Natural killer cell (primary cell): ENCODE measurements at regions not wholly inside any gene's neighbourhood (a gene's known extent, or its start where the extent isn't known, plus 50 kb on each side); places are given as distances from the start of the nearest gene placed in this dataset.

Source experiments
- ATAC-seq, 3 donors: fragments of 150-1000 bp in 2 of 3; fragments of 200-7000 bp in 1 of 3; cut with Tn5 transposase; 1 replicate in 1 of 3; 2 replicates in 2 of 3; pipeline ENCODE4 v1.10.0; 2021; ENCODE audit warnings: mild to moderate bottlenecking in 2 of 3, moderate library complexity in 2 of 3
- DNase-seq, 2 donors: peaks; one replicate each; pipeline versions ENCODE4 v3.0.0 to v3.0.0-alpha.2; 2013 to 2021; ENCODE audit warnings: mixed read lengths in 1 of 2
- H3K27ac ChIP-seq: one replicate; pipeline ENCODE4 v1.5.1; 2013; ENCODE audit warnings: mild to moderate bottlenecking, low read length
- H3K27me3 ChIP-seq: one replicate; pipeline ENCODE4 v1.6.1; 2013; ENCODE audit warnings: low read length; ENCODE audit not compliant: control insufficient read depth, insufficient read depth
- H3K36me3 ChIP-seq: one replicate; pipeline ENCODE4 v1.6.1; 2013; ENCODE audit warnings: low read length; ENCODE audit not compliant: control insufficient read depth, insufficient read depth
- H3K4me1 ChIP-seq: one replicate; pipeline ENCODE4 v1.6.1; 2013; ENCODE audit warnings: low read length; ENCODE audit not compliant: control insufficient read depth, insufficient read depth
- H3K4me3 ChIP-seq: one replicate; pipeline ENCODE4 v1.5.1; 2013; ENCODE audit warnings: low read length
- H3K9me3 ChIP-seq: one replicate; pipeline ENCODE4 v1.6.1; 2013; ENCODE audit warnings: low read length; ENCODE audit not compliant: control insufficient read depth, insufficient read depth
- H3K27ac Mint-ChIP-seq, 2 donors: one replicate each; pipeline ENCODE4 v1.8.0; 2022; ENCODE audit warnings: mild to moderate bottlenecking in 2 of 2, mixed read lengths in 2 of 2, moderate library complexity in 1 of 2
- H3K27me3 Mint-ChIP-seq, 2 donors: one replicate each; pipeline ENCODE4 v1.8.0; 2022; ENCODE audit warnings: low read depth in 2 of 2, mixed read lengths in 2 of 2
- H3K36me3 Mint-ChIP-seq: one replicate; pipeline ENCODE4 v1.8.0; 2022; ENCODE audit warnings: mixed read lengths
- H3K4me1 Mint-ChIP-seq, 2 donors: one replicate each; pipeline ENCODE4 v1.8.0; 2022; ENCODE audit warnings: mixed read lengths in 2 of 2
- H3K4me3 Mint-ChIP-seq: one replicate; pipeline ENCODE4 v1.8.0; 2022; ENCODE audit warnings: mild to moderate bottlenecking, moderate library complexity, mixed read lengths
- H3K9me3 Mint-ChIP-seq, 2 donors: one replicate each; pipeline ENCODE4 v1.8.0; 2022; ENCODE audit warnings: mixed read lengths in 2 of 2
- WGBS: methylation state at CpG from one replicate; pipeline ENCODE4 v1.1.7; 2013; ENCODE audit warnings: missing lambda C conversion rate; ENCODE audit not compliant: insufficient coverage; 5-methylcytosine and 5-hydroxymethylcytosine counted together
- intact Hi-C: fragments of 100-400 bp; cut with micrococcal nuclease; formaldehyde crosslinking; loops from one replicate; pipeline ENCODE4 v1.14.2; 2022
- TF ChIP-seq, protein P1 (sequence below): fragments of 200-600 bp; IDR thresholded peaks from one replicate; pipeline ENCODE4 v1.8.0; 2022; ENCODE audit warnings: antibody characterized with exemption

- peak in 1 of 2 donors; percentile 25 for DNase-seq
- no peaks in the 10 kb centered on the region for H3K9me3 Mint-ChIP-seq
- peak; percentile 68 to 90 (median 82) for ATAC-seq
- H3K36me3 Mint-ChIP-seq, result no peaks in the 10 kb centered on the region
- H3K4me3 Mint-ChIP-seq, result peak overlapping the region; percentile 72
- intact Hi-C loops, result loop anchor here (5.0 kb wide), 3 partner anchors 35 to 75 kb away; no protein-coding TSS in a partner anchor
- TF ChIP-seq, protein P1, sequence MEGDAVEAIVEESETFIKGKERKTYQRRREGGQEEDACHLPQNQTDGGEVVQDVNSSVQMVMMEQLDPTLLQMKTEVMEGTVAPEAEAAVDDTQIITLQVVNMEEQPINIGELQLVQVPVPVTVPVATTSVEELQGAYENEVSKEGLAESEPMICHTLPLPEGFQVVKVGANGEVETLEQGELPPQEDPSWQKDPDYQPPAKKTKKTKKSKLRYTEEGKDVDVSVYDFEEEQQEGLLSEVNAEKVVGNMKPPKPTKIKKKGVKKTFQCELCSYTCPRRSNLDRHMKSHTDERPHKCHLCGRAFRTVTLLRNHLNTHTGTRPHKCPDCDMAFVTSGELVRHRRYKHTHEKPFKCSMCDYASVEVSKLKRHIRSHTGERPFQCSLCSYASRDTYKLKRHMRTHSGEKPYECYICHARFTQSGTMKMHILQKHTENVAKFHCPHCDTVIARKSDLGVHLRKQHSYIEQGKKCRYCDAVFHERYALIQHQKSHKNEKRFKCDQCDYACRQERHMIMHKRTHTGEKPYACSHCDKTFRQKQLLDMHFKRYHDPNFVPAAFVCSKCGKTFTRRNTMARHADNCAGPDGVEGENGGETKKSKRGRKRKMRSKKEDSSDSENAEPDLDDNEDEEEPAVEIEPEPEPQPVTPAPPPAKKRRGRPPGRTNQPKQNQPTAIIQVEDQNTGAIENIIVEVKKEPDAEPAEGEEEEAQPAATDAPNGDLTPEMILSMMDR, result no peak
- H3K27ac Mint-ChIP-seq, result peak overlapping the region; percentile 84 to 90
- H3K4me1 Mint-ChIP-seq, result peaks cover 31 to 58% of the 10 kb centered on the region in 2 donors
- Histone ChIP-seq H3K36me3 (no peaks in the 10 kb centered on the region), H3K4me1 (no peaks in the 10 kb centered on the region), H3K9me3 (no peaks in the 10 kb centered on the region), H3K4me3 (no peak overlapping the region), H3K27ac (no peak overlapping the region), H3K27me3 (no peaks in the 10 kb centered on the region)
- 6% methylated on average over 3 of the region's 3 CpGs for WGBS
- H3K27me3 Mint-ChIP-seq, result no peaks in the 10 kb centered on the region
Measured at GRCh38 chr12:68497702-68498101, 113.0 kb upstream of the RAP1B start.

GRCh38 chr12:68498736-68499135, 112.0 kb upstream of the RAP1B start:
- intact Hi-C loops, result loop anchor here (5.0 kb wide), 3 partner anchors 36 to 76 kb away; no protein-coding TSS in a partner anchor
- DNase-seq (no peak), ATAC-seq (no peak)
- WGBS, result 98% methylated on average over 4 of the region's 4 CpGs
- Histone ChIP-seq H3K27me3 (no peaks in the 10 kb centered on the region), H3K27ac (no peak overlapping the region), H3K4me1 (no peaks in the 10 kb centered on the region), H3K36me3 (no peaks in the 10 kb centered on the region), H3K4me3 (no peak overlapping the region), H3K9me3 (no peaks in the 10 kb centered on the region)
- Mint-ChIP-seq H3K27ac (peak overlapping the region in 1 of 2 donors; percentile 48), H3K9me3 (no peaks in the 10 kb centered on the region), H3K36me3 (no peaks in the 10 kb centered on the region), H3K4me1 (peaks cover 25 to 56% of the 10 kb centered on the region in 2 donors), H3K27me3 (no peaks in the 10 kb centered on the region), H3K4me3 (no peak overlapping the region)
- TF ChIP-seq, protein P1, result no peak

GRCh38 chr12:68499616-68500015, 111.1 kb upstream of the RAP1B start:
- DNase-seq (no peak), ATAC-seq (no peak)
- TF ChIP-seq, protein P1, result no peak
- no peaks in the 10 kb centered on the region for H3K9me3 Mint-ChIP-seq
- Histone ChIP-seq H3K4me1 (no peaks in the 10 kb centered on the region), H3K36me3 (no peaks in the 10 kb centered on the region), H3K9me3 (no peaks in the 10 kb centered on the region), H3K4me3 (no peak overlapping the region), H3K27ac (no peak overlapping the region), H3K27me3 (no peaks in the 10 kb centered on the region)
- H3K4me3 Mint-ChIP-seq, result no peak overlapping the region
- intact Hi-C loops, result loop anchor here (5.0 kb wide), 3 partner anchors 37 to 77 kb away; no protein-coding TSS in a partner anchor
- WGBS, result 88% methylated on average over 1 of the region's 1 CpG
- peaks cover 25 to 47% of the 10 kb centered on the region in 2 donors for H3K4me1 Mint-ChIP-seq
- no peaks in the 10 kb centered on the region for H3K36me3 Mint-ChIP-seq
- no peak overlapping the region for H3K27ac Mint-ChIP-seq
- no peaks in the 10 kb centered on the region for H3K27me3 Mint-ChIP-seq

DNA sequence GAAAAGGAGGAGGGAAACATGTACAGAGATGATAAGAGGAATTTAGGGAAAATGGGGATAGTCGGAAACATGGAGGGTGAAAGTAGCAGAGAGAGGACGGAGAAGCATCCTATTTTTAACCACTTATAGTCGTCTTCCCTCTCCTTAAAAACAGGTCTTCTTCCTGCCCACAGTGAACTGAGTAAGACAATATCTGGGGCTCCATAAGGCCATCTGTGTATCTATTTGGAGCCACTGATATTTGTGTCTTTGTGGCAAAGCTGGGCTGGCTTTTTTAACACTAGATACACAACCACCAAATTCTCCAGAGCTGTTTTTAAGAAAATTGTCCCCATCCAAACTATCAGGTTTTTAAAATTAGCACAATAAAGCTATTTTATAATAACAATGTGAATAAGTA, 109.5 kb upstream of the RAP1B start:
- 80% methylated on average over 1 of the region's 3 CpGs for WGBS
- no peaks in the 10 kb centered on the region for H3K36me3 ChIP-seq
- DNase-seq (no peak), ATAC-seq (no peak)
- Mint-ChIP-seq H3K36me3 (no peaks in the 10 kb centered on the region), H3K27ac (no peak overlapping the region), H3K27me3 (no peaks in the 10 kb centered on the region), H3K4me1 (peaks cover 24 to 46% of the 10 kb centered on the region in 2 donors), H3K9me3 (no peaks in the 10 kb centered on the region), H3K4me3 (no peak overlapping the region)
- H3K4me3 ChIP-seq, result no peak overlapping the region
- TF ChIP-seq, protein P1, result no peak
- no peaks in the 10 kb centered on the region for H3K27me3 ChIP-seq
- intact Hi-C loops, result no loop called here
- no peak overlapping the region for H3K27ac ChIP-seq
- H3K9me3 ChIP-seq, result no peaks in the 10 kb centered on the region
- no peaks in the 10 kb centered on the region for H3K4me1 ChIP-seq
